ENCODE measurements at regions not wholly inside any gene's neighbourhood (a gene's known extent, or its start where the extent isn't known, plus 50 kb on each side); places are given as distances from the start of the nearest gene placed in this dataset.

- TF ChIP-seq EZH2 (IDR thresholded peaks at IDR 0.05; ENCODE audit: borderline replicate concordance, control insufficient read depth, low read depth, low read length) (no peak), BACH1 (IDR thresholded peaks at IDR 0.05; ENCODE audit: borderline replicate concordance) (no peak), MTA3 (IDR thresholded peaks at IDR 0.05; ENCODE audit: borderline replicate concordance, low read length) (no peak), EP300 (IDR thresholded peaks at IDR 0.05; ENCODE audit: borderline replicate concordance in 1 of 2, control insufficient read depth in 1 of 2, low read depth in 2 of 2, low read length in 2 of 2) (no peak), REST (IDR thresholded peaks at IDR 0.05; ENCODE audit: low read depth, low read length) (no peak), POLR2A (IDR thresholded peaks at IDR 0.05; ENCODE audit: low read depth, low read length) (no peak), RAD21 (IDR thresholded peaks at IDR 0.05; ENCODE audit: insufficient read depth, low read depth, low read length) (no peak)
Observed at GRCh38 chr18:37711766-37712505, 146.3 kb upstream of the CELF4 start.

Measured in GM12878 (cell line).